GM19324 (cell line): ENCODE measurements at regions not wholly inside any gene's neighbourhood (a gene's known extent, or its start where the extent isn't known, plus 50 kb on each side); places are given as distances from the start of the nearest gene placed in this dataset.
"Not testable (repeated sequence)": the region's sequence is repeated elsewhere in the genome, so short reads cannot be mapped to it uniquely, and the experiment has no call there.

ENCODE experiments used
- ATAC-seq: cut with Tn5 transposase; IDR thresholded peaks from one replicate; pipeline ENCODE4 v1.9.1; 2021; ENCODE audit warnings: mild to moderate bottlenecking, moderate library complexity; ENCODE audit not compliant: unreplicated experiment, low FRiP score

DNA sequence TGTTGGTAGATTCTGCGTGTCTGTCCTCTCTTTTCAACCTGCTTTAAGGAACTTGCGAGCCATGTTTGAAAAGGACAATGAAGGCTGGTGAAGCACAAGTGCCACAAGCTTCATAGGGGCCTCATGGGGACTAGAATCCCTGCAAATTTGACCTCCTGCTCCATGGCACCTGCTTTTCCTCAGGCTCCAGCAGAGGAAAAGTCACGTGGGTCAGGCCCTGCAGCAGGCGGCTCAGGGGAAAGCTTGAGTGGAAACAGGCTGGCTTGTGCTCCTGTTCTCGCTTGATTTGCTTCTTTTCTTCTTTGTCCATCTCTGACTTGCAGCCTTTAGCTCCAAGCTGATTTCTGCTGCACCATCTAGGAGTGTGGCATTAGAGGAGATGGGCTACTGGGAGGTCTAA, 187.6 kb upstream of the MAST4 start:
- ATAC-seq: no peak

DNA sequence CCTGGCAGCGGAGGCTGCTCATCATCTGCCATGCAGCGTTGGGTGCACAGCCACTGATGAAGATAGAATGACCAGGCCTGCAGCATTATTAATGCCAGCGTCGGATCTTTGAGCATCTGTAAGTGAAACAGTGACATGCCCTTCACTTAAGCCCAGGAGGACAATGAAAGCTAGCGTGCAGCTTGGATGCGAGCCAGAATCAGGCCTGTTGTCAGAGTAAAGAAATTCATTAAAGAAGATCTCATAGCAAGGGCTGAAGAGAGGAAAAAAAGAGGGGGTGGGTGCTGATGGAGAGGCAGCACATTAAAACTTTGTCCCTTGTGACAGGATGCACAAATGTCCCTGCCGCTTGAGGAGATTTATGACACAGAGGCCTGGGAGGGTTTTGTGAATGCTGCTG, 186.1 kb upstream of the MAST4 start:
- ATAC-seq: no peak

DNA sequence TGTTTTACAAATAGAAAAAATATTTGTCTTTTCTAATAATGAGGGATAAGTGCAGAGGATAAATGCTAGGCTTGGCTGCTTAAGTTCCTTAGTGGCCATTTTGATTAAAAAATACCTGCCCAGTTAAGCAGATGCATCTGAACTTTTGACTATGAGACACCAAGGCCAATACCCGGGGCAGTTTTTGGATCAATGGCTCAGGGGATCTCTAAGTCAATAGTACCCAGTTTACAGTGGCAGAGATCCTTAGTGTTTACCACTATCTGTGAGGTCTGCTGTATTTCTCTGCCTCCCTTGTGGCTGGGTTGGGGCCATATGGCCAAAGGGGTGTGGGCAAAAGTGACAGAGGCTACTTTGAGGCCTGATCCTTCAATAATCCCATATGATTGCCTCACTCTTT, 184.5 kb upstream of the MAST4 start:
- ATAC-seq: no peak

DNA sequence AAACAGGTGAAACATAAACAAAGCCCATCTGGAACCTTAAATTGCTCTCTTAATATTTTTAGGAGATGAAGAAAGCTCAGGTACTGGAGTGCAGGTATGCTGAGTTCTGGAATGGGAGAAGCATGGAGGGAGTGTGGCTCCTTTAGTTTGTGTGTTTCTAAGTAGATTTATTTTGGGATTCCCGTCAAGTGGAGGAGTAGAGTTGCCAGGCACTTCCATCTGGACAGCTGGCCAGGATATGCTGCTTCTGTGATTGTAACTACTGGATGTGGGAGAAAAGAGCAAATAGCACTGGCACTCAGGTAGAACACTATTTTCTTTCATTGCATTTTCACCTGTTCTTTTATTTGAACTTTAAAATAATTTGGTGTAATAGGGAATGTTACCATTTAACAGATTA, 182.3 kb upstream of the MAST4 start:
- no peak for ATAC-seq

DNA sequence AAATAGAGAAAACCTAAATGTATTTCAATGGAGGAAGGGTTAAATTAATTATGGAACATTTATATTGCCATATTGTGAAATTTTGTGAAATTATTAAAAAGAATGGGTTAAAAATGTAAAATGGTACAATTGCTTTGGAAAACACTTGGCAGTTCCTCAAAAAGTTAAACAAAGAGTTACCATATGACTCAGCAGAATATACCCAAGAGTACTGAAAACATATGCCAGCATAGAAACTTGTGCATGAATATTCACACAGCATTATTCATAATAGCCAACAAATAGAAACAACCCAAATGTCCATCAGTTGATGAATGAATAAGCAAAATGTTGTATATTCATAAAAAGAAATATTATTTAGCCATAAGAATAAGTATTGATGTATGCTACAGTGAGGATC, 181.0 kb upstream of the MAST4 start:
- ATAC-seq: no peak

DNA sequence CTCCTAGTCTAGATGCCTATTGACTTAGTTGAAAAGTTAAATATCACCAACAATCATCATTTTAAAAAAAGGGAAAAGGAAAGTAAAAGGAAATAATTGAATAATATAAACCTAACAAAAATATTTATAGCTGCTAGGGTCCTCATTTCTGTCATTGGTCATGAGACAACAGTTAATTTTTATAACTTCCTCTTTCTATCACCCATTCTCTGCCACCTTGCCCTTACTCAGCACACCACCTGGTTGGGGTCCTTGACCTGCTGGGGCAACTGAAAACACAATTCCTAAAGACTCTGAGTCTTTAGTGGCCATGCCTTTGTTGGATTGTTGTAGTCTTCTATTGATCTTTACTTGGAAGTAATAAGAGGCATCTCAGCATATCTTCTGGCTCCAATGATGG, 179.5 kb upstream of the MAST4 start:
- ATAC-seq: no peak

DNA sequence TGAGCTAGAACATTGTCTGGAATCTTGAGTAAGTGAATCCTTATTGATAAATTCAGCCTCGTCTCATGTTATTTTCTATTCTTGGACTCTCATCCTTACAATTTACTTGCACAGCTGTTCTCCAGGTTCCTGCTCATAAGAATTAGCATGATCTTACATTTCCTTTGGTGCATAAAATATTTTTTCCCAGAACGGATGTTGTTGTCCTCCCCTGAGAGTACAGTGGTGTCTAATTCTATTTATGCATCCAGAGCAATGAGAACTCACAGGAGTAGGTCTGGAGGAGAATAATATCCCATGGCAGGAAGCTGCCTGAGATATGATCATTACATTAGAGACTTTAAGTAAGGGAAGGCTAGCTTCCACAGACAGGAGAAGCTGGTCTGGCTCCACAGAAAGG, 178.4 kb upstream of the MAST4 start:
- no peak for ATAC-seq

DNA sequence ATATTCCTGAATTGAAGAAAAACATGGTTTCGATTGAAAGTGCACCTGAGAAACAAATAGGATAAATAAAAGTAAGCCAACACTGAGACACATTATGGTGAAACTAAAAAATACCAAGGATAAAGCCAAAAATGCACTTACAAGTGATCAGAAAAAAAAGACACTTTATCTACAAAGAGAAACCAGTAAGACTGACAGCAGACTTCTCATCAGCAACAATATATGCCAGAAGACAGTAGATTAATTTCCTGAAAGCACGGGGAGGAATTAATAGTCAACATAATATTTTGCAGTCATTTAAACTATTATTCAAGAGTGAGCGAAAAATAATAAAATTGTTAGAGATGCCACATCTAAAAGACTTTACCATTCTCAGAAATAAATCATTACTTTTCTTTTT, 172.7 kb upstream of the MAST4 start:
- ATAC-seq: no peak

DNA sequence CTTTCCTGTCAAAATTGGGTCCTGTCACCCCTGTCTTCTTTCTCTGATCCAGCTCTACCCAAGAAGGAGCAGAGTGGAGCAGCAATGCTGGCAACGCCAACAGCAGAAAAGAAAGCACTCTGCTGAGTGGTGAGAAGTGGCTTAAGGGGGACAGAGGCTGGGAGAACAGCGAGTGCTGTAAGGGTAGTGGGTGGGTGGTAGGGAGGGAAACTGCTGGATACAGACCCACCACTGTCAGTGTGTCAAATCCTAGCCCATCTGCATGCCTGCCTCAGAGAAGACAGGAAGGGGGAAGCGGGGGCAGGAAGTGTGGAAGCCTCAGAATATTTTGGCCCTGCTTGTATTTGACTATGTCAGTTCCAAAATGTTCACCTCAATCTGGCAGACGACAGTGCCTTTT, 170.4 kb upstream of the MAST4 start:
- ATAC-seq: no peak

DNA sequence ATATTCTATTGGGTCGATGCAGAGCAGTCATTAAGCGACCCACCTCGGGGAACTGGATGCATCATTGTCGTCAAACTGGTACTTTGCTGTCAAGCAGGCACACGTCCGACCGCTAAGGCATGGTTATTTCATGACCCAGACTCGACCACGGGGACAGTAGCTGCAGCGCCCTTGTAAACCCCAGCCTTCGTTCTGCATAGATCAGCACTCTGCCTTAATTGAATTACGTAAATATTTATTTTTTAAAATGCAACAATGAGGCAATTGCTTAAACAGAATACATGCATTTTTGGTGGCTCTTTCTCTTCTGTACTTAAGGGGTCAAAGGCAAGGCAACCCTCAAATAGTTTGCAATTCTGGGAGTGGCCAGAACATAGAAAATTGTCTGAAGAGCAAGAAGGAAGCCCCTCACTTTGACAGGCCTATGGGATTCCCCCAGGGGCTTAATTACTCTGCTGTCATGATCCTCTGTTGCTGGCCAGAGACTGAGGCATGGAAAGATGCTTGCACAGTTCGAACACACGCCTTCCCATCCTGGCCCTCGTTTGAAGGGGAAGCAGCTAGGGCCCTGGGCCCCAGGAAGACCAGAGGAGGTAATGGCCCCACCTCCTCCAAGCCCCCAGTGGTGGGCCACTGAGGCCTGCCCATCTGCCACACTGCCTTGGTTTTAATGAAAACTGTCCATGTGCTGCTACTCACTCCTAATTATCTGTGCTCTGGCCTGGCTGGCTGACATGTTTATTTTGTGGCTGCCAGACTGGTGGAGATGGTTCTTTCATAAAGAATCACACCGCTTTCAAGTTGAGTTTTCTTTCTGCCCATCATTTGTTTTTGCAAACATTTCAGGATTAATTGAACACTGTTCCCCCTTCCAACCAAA, 169.7 kb upstream of the MAST4 start:
- ATAC-seq: no peak

DNA sequence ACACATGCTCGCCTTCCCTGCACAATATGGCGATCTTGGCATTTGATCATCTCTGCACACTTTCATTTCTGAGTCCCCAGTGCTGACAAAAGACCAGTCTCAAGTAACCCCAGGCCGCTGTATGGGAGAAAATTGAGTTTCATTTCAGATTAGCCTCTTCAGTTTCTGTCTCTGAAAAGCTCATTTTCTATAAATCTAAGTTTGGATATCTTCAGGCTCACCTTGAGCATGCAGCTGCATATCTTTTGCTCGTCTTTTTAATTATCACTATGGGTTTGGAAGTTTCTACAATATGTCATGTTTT, 169.1 kb upstream of the MAST4 start:
- no peak for ATAC-seq

DNA sequence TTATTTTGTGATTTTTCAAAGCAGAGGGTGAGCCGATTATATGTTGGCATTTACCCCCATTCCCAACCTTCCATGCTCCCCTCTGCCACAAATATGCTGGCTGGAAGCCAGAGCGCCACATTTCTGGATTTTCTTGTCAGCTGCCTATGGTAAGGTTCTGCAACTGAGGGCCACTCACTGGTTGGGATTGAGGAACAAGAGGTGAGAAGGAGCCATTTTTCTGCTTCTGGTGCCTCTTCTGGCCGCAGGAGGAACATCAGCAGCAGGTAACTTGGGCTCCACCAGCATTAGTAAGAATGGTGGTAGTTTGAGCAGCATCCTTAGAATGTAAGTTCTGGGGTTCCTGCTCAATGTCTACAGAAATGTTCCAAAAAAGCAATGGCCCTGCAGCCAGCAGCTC, 159.5 kb upstream of the MAST4 start:
- no peak for ATAC-seq

DNA sequence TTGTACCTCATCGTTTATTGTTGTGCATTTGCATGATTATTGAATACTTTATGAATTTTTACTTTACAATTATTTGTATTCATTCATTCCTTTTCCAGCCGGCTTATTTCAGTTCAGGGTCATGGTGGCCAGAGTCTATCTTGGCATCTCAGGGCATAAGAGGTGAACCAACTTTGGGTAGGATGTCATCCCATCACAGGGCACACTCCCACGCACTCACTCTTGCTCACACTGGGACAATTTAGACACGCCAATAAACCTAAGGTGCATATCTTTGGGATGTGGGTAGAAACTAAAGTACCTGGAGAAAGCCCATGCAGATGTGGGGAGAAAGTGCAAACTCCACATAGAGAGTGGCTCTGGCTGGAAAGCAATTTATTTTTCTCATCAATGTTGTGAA, 158.1 kb upstream of the MAST4 start:
- no peak for ATAC-seq

DNA sequence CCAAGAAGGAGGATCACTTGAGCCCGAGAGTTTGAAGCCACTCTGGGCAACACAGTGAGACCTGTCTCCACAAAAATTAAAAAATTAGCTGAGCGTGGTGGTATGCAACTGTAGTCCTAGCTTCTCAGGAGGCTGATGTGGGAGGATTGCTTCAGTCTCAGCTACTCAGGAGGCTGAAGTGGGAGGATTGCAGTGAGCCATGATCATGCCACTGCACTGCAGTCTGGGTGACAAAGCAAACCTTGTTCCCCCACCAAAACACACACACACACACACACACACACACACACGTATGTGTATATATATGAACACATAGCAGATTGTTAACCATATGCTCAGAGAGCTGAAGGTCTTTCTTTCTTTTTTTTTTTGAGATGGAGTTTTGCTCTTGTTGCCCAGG, 157.5 kb upstream of the MAST4 start:
- ATAC-seq: no peak

DNA sequence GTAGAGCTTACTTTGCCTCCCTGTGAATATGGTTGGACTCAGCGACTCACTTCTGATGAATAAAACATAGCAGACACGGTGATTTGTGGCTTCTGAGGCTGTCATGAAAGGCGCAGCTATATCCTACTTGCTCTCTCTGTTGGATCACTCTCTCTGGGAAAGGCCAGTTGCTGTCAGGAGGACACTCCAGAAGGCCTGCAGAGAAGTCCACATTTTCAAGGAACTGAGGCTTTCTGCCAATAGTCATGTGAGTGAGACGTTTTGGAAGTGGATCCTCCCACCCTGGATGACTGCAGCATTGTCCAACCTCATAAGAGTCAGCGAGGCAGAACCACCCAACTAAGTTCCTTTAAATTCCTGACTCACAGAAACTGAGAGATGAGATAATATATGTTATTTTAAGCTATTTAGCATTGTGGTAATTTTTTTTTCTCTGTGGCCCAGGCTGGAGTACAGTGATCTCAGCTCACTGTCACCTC, 156.0 kb upstream of the MAST4 start:
- ATAC-seq: no peak

DNA sequence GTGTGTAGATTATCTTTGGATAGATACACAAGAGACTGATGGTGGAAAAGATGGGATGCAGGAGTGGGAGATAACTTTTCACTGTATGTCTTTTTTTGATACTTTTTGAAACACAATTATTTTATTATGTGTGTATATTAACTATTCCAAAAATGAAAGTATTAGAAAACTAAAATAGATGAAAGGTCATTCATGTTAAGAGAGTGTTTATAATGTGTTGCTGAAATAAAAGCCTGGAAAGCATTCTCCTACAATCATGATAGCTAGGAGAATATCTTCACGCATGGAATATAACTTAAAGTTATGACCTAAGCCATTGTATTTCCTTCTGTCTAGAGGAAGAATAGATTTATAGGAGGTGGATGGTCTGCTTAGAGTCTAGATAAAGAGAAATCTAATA, 154.8 kb upstream of the MAST4 start:
- no peak for ATAC-seq

DNA sequence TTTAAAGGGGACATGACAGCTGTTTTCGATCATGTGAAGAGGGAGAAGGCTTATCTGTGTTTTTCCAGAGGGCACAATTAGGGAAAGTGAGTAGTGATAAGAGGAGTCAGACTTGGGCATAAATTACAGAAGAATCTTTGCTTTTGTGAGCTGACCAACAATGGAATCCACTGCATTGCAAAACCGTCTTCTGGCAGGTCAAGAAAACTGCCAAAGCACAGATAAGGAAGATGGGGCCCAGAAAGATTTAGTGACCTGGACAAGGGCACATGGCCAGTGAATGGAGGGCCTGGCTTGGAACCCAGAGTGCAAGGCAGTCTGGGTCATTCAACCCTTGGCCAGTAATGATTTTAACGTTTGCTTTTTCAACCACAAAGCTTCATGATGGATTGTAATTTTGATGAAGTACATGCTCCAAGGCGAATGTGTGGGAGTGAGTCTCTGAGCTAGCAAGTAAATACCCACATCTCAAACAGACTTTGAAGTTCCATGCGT, 153.2 kb upstream of the MAST4 start:
- ATAC-seq: no peak

DNA sequence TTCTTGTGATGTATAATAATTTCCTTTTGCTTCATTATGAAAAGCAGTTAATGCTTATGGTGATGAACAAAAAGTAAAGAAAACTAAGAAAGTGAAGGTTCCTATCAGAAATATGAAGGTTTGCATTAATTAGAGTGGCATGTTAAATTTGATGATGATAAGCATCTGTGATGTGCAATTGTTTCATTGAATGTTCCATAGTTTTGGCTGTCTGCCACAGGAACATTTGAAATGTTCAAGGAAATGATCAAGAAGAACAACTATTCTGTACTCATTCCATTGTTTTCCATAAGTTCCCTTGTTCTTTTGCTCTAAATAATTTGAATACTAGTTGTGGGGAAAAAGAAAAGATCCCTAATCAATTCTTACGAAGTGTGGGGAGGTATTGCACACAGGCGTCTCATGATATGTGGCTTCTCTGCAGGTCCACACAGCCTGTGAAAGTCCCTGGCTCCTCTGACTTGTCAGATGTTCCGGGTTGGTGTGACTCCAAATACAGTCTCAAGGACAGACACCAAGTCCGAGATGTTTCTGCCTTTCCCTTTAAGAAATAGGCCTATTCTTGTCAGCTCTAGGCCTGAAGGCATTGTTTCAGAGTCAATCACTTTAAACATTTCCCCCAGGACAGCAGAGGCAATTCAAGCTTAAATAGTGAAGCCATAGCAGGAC, 152.6 kb upstream of the MAST4 start:
- ATAC-seq: no peak

DNA sequence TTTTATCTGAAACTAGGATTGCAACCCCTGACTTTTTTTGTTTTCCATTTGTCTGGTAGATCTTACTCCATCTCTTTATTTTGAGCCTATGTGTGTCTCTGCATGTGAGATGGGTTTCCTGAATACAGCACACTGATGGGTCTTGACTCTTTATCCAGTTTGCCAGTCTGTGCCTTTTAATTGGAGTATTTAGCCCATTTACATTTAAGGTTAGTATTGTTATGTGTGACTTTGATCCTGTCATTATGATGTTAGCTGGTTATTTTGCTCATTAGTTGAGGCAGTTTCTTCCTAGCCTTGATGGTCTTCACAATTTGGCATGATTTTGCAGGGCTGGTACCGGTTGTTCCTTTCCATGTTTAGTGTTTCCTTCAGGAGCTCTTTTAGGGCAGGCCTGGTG, 148.1 kb upstream of the MAST4 start:
- ATAC-seq: not testable (repeated sequence)

DNA sequence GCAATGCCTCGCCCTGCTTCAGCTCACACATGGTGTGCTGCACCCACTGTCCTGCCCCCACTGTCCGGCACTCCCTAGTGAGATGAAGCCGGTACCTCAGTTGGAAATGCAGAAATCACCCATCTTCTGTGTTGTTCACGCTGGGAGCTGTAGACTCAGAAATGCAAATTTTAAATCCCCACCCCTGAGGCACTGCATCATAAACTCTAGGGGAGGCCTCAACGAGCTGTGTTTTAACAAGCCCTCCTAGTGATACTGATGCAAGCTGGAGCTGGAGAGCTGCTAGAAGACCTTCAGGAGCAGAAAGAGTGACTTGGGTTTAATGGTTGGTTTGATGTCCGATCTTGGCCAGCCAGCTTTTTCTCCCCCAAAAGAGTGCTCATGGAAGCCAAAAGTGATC, 146.0 kb upstream of the MAST4 start:
- no peak for ATAC-seq

DNA sequence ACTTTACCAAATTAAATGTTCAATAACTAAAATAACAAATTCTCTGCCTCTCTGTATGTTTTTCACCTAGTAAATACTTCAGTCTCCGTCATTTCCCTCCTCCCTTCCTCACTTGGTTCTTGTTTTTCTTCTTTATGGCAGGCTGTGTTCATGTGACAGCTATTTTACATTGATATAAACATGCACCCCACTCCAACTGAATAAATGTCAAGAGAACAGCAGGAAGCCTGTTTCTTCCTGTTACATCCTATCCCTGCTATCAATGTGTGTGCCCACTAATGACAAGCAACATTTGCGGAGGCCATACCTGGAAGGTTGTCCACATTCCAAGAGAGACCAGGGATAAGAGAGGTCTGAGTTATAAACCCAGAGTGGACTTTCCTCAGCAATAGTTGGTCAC, 145.2 kb upstream of the MAST4 start:
- ATAC-seq: no peak

DNA sequence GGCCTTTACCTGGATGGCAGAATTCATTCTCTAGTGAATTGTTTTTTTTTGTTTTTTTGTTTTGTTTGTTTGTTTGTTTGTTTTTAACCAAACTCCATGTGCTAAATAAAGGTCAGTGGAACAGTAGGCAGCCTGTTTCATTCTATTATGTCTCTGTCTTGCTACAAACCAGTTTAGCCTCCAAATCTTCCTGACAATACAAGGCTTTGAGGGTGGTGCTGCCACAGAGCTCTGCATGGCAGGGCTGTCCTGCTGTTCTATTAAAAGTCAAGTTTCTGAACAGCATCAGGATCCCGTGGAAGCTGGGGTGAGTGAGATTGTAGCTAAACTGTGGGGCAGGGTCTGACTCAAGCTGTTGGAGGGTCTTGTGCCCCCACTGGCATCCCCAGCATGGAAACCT, 144.1 kb upstream of the MAST4 start:
- no peak for ATAC-seq
